ENCODE measurements at regions not wholly inside any gene's neighbourhood (a gene's known extent, or its start where the extent isn't known, plus 50 kb on each side); places are given as distances from the start of the nearest gene placed in this dataset.

- H3K9me3 ChIP-seq: no peaks in the 10 kb centered on the region
- no peak for ATAC-seq
- no peaks in the 10 kb centered on the region for H3K36me3 ChIP-seq
- H3K27me3 ChIP-seq: no peaks in the 10 kb centered on the region
- H3K27ac ChIP-seq: no peak overlapping the region
- intact Hi-C loops (cut with DNase I): no loop called here
- H3K4me3 ChIP-seq: no peak overlapping the region
- DNase-seq: no peak
- TF ChIP-seq CTCF (IDR thresholded peaks at IDR 0.05): no peak
- H3K4me1 ChIP-seq: peaks cover 13% of the 10 kb centered on the region
Measured at GRCh38 chr10:10833955-10834354, 183.7 kb upstream of the CELF2 start.

- no peak overlapping the region for H3K27ac ChIP-seq
- no peaks in the 10 kb centered on the region for H3K4me1 ChIP-seq
- H3K27me3 ChIP-seq: no peaks in the 10 kb centered on the region
- no peak for ATAC-seq
- no peak for TF ChIP-seq CTCF (IDR thresholded peaks at IDR 0.05)
- H3K4me3 ChIP-seq: no peak overlapping the region
- intact Hi-C loops (cut with DNase I): no loop called here
- no peaks in the 10 kb centered on the region for H3K36me3 ChIP-seq
- peaks cover 5% of the 10 kb centered on the region for H3K9me3 ChIP-seq
- DNase-seq: no peak
Measured at GRCh38 chr10:10844251-10844650, 173.4 kb upstream of the CELF2 start.

GRCh38 chr10:10845185-10845584, 172.5 kb upstream of the CELF2 start:
- no peak overlapping the region for H3K27ac ChIP-seq
- H3K4me1 ChIP-seq: no peaks in the 10 kb centered on the region
- no peak overlapping the region for H3K4me3 ChIP-seq
- ATAC-seq (no peak), DNase-seq (no peak)
- H3K36me3 ChIP-seq: no peaks in the 10 kb centered on the region
- intact Hi-C loops (cut with DNase I): no loop called here
- no peaks in the 10 kb centered on the region for H3K9me3 ChIP-seq
- H3K27me3 ChIP-seq: no peaks in the 10 kb centered on the region
- TF ChIP-seq CTCF (IDR thresholded peaks at IDR 0.05): no peak

GRCh38 chr10:10845826-10846503, 171.7 kb upstream of the CELF2 start:
- no peak for ATAC-seq
- intact Hi-C loops (cut with DNase I): no loop called here
- H3K36me3 ChIP-seq: no peaks in the 10 kb centered on the region
- no peaks in the 10 kb centered on the region for H3K27me3 ChIP-seq
- no peaks in the 10 kb centered on the region for H3K9me3 ChIP-seq
- no peak for DNase-seq
- H3K4me3 ChIP-seq: no peak overlapping the region
- no peaks in the 10 kb centered on the region for H3K4me1 ChIP-seq
- no peak for TF ChIP-seq CTCF (IDR thresholded peaks at IDR 0.05)
- H3K27ac ChIP-seq: no peak overlapping the region

- H3K27me3 ChIP-seq: no peaks in the 10 kb centered on the region
- DNase-seq (no peak), ATAC-seq (no peak)
- intact Hi-C loops (cut with DNase I): no loop called here
- H3K36me3 ChIP-seq: no peaks in the 10 kb centered on the region
- no peaks in the 10 kb centered on the region for H3K9me3 ChIP-seq
- TF ChIP-seq CTCF (IDR thresholded peaks at IDR 0.05): no peak
- H3K27ac ChIP-seq: no peak overlapping the region
- no peak overlapping the region for H3K4me3 ChIP-seq
- no peaks in the 10 kb centered on the region for H3K4me1 ChIP-seq
Measured at GRCh38 chr10:10846504-10846900, 171.2 kb upstream of the CELF2 start.

GRCh38 chr10:10847387-10847786, 170.3 kb upstream of the CELF2 start:
- DNase-seq: no peak
- H3K27ac ChIP-seq: no peak overlapping the region
- intact Hi-C loops (cut with DNase I): no loop called here
- H3K27me3 ChIP-seq: no peaks in the 10 kb centered on the region
- H3K9me3 ChIP-seq: no peaks in the 10 kb centered on the region
- no peak for ATAC-seq
- TF ChIP-seq CTCF (IDR thresholded peaks at IDR 0.05): no peak
- H3K4me3 ChIP-seq: no peak overlapping the region
- no peaks in the 10 kb centered on the region for H3K36me3 ChIP-seq
- no peaks in the 10 kb centered on the region for H3K4me1 ChIP-seq
